ENCODE measurements at regions not wholly inside any gene's neighbourhood (a gene's known extent, or its start where the extent isn't known, plus 50 kb on each side); places are given as distances from the start of the nearest gene placed in this dataset.
A peak's percentile ranks its signal among the peaks of the same experiment; 100 is the strongest.

DNA sequence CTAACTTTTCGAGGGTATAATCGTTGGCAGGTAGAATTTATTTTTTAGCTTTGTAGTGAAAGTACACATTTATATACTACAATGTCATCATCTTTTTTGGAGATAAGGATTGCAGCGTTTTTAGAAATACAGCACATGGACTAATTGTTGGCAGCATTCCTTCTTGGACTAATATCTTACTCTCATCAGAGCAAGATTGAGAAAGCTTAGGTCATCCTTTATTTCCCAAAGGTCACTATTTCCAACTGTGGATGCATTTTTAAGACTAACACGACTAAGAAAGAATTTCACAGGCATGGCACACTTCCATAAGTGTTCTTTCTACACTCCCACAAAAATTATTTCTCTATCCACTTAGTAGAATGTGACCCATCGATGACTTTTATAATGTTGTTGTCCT lies 732.3 kb downstream of the NCAM2 start:
- no peak for DNase-seq

DNA sequence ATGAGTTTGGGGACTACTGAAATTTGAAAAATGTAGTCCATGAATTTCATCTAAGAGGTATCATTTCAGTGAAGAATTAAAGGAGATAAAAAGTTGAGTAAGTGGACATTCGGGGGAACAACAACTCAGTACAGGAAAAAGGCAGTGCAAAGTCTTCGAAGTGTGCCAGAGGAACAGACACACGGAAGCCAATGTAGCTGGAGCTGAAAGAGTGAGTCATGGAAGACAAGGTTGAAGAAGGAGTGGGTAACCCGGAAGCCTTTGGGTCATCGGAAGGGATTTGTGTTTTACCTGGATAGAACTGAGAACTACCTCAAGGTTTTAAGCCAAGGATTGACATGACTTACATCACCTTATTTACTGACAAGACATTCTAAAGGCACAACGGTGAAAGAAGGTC lies 733.4 kb downstream of the NCAM2 start:
- no peak for DNase-seq

- DNase-seq: no peak
Measured at GRCh38 chr21:21734088-21734487, 735.9 kb downstream of the NCAM2 start.

GRCh38 chr21:21737186-21737585 lies 739.0 kb downstream of the NCAM2 start:
- DNase-seq: no peak

GRCh38 chr21:21740207-21740606 lies 742.0 kb downstream of the NCAM2 start:
- no peak for DNase-seq

DNA sequence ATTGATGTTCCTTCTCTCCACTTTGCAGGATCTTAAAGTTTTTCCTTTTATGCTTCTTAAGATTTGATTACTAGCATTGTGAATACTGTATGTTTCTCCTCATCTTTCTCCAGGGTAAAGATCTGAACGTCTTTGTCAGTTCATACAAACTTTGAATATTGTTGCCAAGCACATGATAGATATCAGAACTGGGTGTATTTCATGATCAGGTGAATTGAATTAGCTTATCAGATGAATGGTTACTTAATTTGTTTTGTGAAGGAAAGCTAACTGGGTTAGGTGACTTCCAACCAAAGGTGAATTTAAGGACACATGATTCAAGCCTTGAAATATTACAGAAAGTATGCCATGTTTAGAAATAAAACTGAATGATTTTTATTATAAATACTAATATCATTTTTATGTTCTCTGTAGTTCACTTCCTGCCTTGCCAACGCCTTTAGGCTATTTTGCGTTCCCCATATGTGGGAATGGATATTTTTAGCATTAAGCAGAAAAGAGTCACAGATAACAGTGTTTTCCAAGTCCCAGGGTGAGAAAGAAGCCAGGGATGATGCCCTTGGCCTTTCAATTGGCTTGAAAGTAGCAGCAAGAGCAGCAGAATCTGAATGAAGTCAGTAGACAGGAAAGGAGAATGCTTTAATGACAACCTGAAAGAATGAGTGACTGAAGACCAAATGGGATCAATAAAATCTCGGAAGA lies 752.1 kb downstream of the NCAM2 start:
- no peak for DNase-seq

DNA sequence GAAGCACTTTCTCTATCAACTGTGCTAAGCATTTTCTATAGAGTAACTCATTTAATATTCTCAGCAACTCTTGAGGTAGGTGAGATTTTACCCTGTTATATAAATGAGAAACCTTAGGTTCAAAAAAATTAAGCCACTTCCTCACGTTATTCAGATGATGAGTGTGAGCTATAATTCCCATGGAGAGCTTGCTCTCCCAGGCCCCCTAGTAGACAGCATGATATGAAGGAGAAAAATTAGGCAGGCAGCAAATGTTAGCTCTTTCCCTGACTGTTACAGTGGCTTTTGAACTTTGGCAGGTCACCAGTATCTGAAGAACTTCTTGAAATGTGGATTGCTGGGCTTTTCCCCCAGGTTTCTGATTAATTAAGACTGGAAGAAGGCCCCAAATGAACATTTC lies 753.1 kb downstream of the NCAM2 start:
- DNase-seq: peak in 1 of 14 donors; percentile 2

- DNase-seq: no peak
Measured at GRCh38 chr21:21762855-21763254, 764.6 kb downstream of the NCAM2 start.

- DNase-seq: no peak
Measured at GRCh38 chr21:21764281-21764680, 766.1 kb downstream of the NCAM2 start.

GRCh38 chr21:21767276-21767675 lies 769.1 kb downstream of the NCAM2 start:
- DNase-seq: no peak

DNA sequence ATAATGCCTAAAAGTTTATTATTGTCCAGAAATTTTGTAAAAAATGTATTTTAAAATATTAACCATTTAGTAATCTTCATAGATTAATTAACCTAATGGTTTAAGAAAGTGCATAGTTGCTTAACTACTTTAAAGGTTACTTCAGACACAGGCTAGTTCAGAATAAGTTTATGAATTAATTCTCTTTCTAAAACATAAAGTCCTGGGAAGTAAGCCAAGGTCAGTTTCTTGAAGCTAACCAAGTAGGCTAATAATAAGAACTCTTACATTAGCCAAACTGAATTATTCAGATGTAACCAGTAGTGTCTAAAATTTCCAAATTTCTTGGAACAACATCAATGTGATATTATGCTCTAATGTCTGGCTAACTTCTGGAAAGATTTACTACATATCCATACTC lies 790.4 kb downstream of the NCAM2 start:
- DNase-seq: no peak

GRCh38 chr21:21801921-21802320 lies 803.7 kb downstream of the NCAM2 start:
- no peak for DNase-seq

DNA sequence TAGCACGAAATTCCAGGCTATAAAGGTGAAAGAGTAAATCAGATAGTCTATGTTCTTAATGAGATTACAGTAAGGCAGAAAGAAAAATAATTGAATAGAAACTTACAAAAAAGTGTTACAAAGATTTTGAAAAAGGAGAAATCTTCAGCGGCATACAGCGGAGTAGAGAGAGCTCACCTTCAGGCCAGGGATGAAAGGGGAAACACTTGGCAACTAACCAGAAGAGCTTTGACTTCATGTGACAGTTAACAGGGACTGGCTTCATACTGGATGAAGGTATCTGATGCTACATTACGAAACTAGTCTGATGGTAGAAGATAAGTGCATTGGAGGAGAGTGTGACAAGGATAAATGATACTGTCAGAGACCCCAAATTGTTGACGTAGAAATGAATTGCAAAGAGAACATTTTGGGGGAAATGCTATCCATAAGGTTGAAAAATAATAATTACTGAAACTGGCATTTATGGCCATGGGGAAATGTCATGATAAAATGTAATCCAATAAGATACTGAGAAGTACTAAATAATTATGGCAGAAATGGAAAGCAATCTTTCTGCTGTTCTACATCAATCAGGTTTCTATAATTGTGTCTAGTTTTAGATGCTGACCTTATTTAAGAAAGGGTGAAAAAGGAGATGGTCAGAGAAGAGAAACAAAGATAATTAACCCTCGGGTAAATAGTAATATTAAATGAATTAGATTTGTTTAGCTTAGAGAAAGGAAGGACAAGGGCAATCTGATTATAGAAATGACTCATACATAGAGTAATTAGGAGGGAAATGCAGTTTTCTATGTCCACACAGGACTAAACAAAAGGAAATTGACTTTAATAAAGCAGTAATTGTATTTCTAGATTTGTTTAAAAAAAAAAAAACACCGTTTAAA lies 808.7 kb downstream of the NCAM2 start:
- no peak for DNase-seq

DNA sequence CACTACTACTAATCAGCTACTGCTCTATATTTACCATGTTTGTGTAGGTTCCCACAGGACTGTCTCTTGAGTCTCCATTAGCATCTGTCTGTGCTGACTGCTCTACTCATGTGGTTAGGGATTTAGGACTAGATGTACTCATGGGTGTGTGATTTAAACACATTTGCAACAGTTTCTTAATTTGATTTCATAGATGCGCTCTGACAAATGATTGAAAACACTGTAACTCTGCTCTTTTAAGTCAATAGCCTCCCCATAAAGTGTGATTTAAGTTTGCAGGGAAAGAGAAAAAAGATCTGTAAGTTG lies 809.3 kb downstream of the NCAM2 start:
- no peak for DNase-seq

DNA sequence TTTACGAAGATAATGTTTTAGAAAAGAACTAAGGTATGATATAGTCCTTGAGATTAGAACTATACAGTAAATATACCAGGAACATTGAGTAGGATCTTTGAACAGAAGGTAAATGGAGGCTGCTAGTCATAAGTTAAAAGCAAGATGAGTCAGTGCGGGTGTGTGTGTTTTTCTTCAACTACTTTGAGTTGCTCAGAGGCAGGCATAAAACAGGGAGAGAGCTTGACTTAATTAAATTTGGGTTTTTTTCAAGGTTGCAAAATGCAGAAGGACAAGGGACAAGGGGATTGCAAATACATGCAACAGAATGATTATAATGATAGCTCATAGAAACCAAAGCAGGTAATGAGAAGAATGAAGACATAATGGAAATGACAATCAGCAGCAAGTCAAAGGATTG lies 815.1 kb downstream of the NCAM2 start:
- no peak for DNase-seq

DNA sequence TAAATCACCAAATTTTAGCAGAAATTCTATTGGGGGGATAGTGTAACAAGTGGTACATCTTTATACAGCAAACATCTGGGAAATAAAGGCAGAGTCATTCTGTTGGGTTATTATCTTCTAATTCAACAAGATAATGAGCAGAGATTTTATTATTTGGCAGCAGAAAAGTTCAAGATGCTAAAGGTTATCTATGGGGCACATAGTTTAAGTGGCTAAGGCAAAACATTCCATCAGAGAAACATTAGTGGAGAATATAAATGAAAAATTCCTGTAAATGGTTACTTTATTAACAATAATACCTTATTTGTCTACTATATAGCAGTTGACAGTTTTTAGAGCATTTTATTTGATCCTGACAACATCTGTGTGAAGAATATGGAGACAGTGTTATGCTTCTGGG lies 815.7 kb downstream of the NCAM2 start:
- no peak for DNase-seq

- DNase-seq: no peak
Measured at GRCh38 chr21:21816778-21817177, 818.6 kb downstream of the NCAM2 start.

DNA sequence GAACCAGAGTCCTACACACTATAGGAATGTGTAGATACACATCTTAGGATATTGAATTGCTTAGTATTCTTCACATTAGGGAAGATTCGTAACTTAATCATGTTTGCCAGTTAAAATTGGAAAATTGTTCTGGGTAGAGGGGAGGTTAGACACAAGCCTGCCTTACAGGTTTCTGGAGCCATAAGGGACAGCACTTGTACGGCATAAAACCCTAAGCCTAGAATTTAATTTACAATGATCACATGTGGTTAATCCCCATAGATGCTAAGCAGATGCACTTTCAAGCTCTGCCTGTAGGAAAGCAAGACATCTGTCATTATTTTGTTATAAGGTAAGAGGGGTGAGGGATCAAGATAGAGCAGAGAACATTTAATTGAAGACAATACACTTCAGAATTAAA lies 820.7 kb downstream of the NCAM2 start:
- no peak for DNase-seq

- DNase-seq: no peak
Measured at GRCh38 chr21:21828130-21828529, 829.9 kb downstream of the NCAM2 start.

- no peak for DNase-seq
Measured at GRCh38 chr21:21831036-21831435, 832.8 kb downstream of the NCAM2 start.

DNA sequence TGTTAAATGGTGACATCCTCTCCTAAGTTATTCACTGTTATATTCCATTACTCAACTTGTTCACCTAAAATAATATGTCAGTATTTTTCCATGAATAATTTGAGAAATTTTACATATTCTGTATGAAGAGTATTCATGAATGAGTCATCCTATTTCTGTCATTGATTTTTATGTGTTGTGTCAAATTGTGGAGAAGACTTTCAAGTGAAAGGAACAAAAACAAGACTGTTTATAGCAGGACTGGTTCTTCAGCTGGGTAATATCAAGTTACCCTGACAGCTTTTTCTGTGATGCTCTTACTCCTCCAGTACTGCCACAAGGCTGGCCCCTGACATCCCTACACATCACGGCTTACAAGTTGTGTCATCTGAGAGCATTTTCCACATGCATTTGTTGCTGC lies 847.7 kb downstream of the NCAM2 start:
- DNase-seq: no peak

- DNase-seq: no peak
Measured at GRCh38 chr21:21851205-21851604, 853.0 kb downstream of the NCAM2 start.

- DNase-seq: no peak
Measured at GRCh38 chr21:21851657-21852056, 853.4 kb downstream of the NCAM2 start.

Data from C1 segment of cervical spinal cord (tissue), 14 donors.